CD4-positive, CD25-positive, alpha-beta regulatory T cell (primary cell): ENCODE measurements at regions not wholly inside any gene's neighbourhood (a gene's known extent, or its start where the extent isn't known, plus 50 kb on each side); places are given as distances from the start of the nearest gene placed in this dataset.
"Not testable (repeated sequence)": the region's sequence is repeated elsewhere in the genome, so short reads cannot be mapped to it uniquely, and the experiment has no call there.

Source experiments
- ATAC-seq, 2 donors: fragments of 150-1000 bp; cut with Tn5 transposase; one replicate each; pipeline ENCODE4 v1.10.0; 2021; ENCODE audit warnings: low read depth in 2 of 2, moderate number of reproducible peaks in 2 of 2, moderate library complexity in 1 of 2
- DNase-seq, 3 donors: peaks; one replicate each; pipeline versions ENCODE4 v3.0.0 to v3.0.0-alpha.2; 2012 to 2022; ENCODE audit warnings: mixed read lengths in 1 of 3
- H3K27ac ChIP-seq: one replicate; pipeline ENCODE4 v1.7.0; 2013; ENCODE audit warnings: mild to moderate bottlenecking, low read length; ENCODE audit not compliant: insufficient read depth, poor library complexity, severe bottlenecking
- H3K27me3 ChIP-seq: one replicate; pipeline ENCODE4 v1.7.0; 2013; ENCODE audit warnings: low read length; ENCODE audit not compliant: control insufficient read depth, insufficient read depth
- H3K36me3 ChIP-seq: one replicate; pipeline ENCODE4 v1.7.0; 2013; ENCODE audit warnings: mild to moderate bottlenecking, low read length, moderate library complexity; ENCODE audit not compliant: control insufficient read depth, insufficient read depth
- H3K4me1 ChIP-seq: 2 replicates; pipeline ENCODE4 v1.7.0; 2013; ENCODE audit warnings: mild to moderate bottlenecking, low read length; ENCODE audit not compliant: insufficient read depth, control insufficient read depth, poor library complexity, severe bottlenecking
- H3K4me3 ChIP-seq: one replicate; pipeline ENCODE4 v1.7.0; 2013; ENCODE audit warnings: low read depth, mild to moderate bottlenecking, low read length, moderate library complexity
- H3K9me3 ChIP-seq, 2 experiments: 1 replicate in 1 of 2; 2 replicates in 1 of 2; pipeline ENCODE4 v1.7.0; 2013; ENCODE audit warnings: low read length in 2 of 2, mild to moderate bottlenecking in 1 of 2, moderate library complexity in 1 of 2; ENCODE audit not compliant: control insufficient read depth in 2 of 2
- H3K27ac Mint-ChIP-seq, 3 donors: one replicate each; pipeline ENCODE4 v1.8.0; 2020 to 2022; ENCODE audit warnings: mild to moderate bottlenecking in 3 of 3, mixed read lengths in 3 of 3, moderate library complexity in 2 of 3
- H3K27me3 Mint-ChIP-seq: one replicate; pipeline ENCODE4 v1.8.0; 2022; ENCODE audit warnings: mild to moderate bottlenecking, mixed read lengths
- H3K36me3 Mint-ChIP-seq: one replicate; pipeline ENCODE4 v1.8.0; 2020; ENCODE audit warnings: mixed read lengths
- H3K4me1 Mint-ChIP-seq, 4 donors: one replicate each; pipeline ENCODE4 v1.8.0; 2020 to 2022; ENCODE audit warnings: mixed read lengths in 4 of 4, mild to moderate bottlenecking in 1 of 4
- H3K4me3 Mint-ChIP-seq, 4 donors: one replicate each; pipeline ENCODE4 v1.8.0; 2020 to 2022; ENCODE audit warnings: mild to moderate bottlenecking in 4 of 4, mixed read lengths in 4 of 4, moderate library complexity in 3 of 4
- H3K9me3 Mint-ChIP-seq, 7 donors: one replicate each; pipeline ENCODE4 v1.8.0; 2020 to 2022; ENCODE audit warnings: mixed read lengths in 7 of 7, mild to moderate bottlenecking in 3 of 7, moderate library complexity in 2 of 7

DNA sequence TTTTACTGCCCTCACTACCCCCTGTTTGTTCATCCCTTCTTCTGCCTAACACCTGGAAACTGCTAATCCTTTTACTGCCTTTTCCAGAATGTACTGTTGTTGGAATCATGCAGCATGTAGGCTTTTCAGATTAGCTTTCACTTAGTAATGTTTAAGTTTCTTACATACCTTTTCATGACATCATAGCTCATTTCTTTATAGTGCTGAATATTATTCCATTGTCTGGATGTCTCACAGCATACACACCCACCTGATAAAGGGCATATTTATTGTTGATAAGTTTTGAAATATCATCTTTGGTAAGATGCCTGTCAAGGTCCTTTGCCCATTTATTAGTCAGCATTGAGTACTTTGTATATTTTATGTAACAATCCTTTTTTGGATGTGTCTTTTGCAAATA, 588.2 kb upstream of the NRSN1 start:
- Histone ChIP-seq H3K27me3 (no peaks in the 10 kb centered on the region), H3K4me3 (no peak overlapping the region), H3K4me1 (no peaks in the 10 kb centered on the region), H3K9me3 (no peaks in the 10 kb centered on the region), H3K27ac (no peak overlapping the region), H3K36me3 (no peaks in the 10 kb centered on the region)
- Mint-ChIP-seq H3K4me1 (no peaks in the 10 kb centered on the region), H3K9me3 (peaks cover 0 to 6% (median 4%) of the 10 kb centered on the region in 7 donors), H3K36me3 (no peaks in the 10 kb centered on the region), H3K4me3 (no peak overlapping the region), H3K27ac (no peak overlapping the region), H3K27me3 (no peaks in the 10 kb centered on the region)
- no peak for DNase-seq
- no peak for ATAC-seq

DNA sequence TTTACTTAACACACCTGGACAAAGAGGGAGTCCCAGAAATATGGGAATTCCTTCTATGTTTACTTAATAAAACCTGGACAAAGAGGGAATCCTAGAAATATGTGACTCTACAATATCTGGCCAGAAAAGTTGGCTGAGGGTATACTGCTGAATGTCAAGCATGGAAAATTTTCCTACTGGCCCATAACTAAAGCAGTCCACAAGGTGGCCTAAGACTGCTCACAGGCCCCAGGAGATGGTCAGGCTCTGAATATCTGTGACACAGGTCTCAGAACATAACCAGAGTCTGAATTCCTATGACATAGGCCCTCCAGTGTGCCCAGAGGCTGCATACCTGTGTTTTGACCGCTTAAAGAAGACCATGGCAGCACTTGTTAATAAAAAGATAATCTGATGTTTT, 578.2 kb upstream of the NRSN1 start:
- Histone ChIP-seq H3K36me3 (no peaks in the 10 kb centered on the region), H3K9me3 (no peaks in the 10 kb centered on the region), H3K27me3 (no peaks in the 10 kb centered on the region), H3K4me3 (no peak overlapping the region), H3K4me1 (no peaks in the 10 kb centered on the region), H3K27ac (no peak overlapping the region)
- Mint-ChIP-seq H3K4me3 (no peak overlapping the region), H3K27ac (no peak overlapping the region), H3K36me3 (no peaks in the 10 kb centered on the region), H3K4me1 (no peaks in the 10 kb centered on the region), H3K27me3 (no peaks in the 10 kb centered on the region), H3K9me3 (peaks cover 0 to 23% (median 6%) of the 10 kb centered on the region in 7 donors)
- DNase-seq (no peak), ATAC-seq (no peak)

DNA sequence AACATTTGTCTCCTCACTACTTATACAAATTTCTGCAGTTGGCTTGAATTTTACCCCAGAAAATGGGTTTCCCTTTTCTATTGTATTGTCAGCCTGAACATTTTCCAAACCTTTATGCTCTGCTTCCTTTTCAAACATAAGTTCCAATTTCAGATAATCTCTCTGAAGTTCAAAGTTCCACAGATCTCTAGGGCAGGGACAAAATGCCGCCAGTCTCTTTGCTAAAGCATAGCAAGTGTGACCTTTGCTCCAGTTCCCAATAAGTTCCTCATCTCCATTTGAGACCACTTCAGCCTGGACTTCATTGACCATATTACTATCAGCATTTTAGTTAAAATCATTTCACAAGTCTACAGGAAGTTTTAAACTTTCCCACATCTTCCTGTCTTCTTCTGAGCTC, 571.1 kb upstream of the NRSN1 start:
- not testable (repeated sequence) for H3K4me1 ChIP-seq, H3K27me3 ChIP-seq, H3K4me3 ChIP-seq, H3K27ac Mint-ChIP-seq, H3K36me3 ChIP-seq, H3K36me3 Mint-ChIP-seq, H3K9me3 ChIP-seq, H3K4me3 Mint-ChIP-seq, H3K27ac ChIP-seq, H3K4me1 Mint-ChIP-seq, ATAC-seq, DNase-seq, H3K27me3 Mint-ChIP-seq
- H3K9me3 Mint-ChIP-seq, result peaks cover 0 to 11% (median 3%) of the 10 kb centered on the region in 7 donors

DNA sequence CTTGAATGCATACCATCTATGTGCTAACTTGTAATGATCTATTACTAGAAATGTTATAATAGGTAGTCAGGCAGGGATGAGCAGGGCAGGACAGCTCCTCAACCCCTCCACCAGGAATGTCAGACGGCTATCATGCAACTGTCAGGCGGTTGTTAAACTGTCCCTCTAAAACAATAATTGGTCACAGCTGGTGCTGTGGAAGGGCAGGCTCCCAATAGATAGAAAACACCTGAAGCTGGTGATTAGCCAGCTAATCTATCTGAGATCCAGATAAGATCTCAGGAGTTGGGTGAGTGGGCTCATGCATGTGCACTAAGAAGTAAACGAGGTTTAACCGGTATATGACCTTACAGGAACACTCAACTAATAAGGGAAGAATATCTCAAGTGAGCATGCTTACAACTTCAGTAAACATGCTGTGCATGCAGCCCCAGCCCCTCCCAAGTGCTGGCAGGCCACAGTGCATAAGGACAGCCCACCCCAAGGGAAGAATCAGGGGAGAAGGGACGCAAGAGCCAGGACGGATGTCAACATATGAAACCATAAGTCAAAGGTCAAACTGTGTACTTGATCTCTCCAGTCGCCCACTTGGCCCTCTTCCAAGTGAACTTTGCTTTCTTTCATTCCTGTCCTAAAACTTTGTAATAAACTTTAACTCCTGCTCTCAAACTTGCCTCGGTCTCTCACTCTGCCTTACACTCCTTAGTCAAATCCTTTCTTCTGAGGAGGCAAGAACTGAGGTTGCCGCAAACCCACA, 566.2 kb upstream of the NRSN1 start:
- Mint-ChIP-seq H3K27me3 (no peaks in the 10 kb centered on the region), H3K36me3 (no peaks in the 10 kb centered on the region), H3K27ac (no peak overlapping the region), H3K9me3 (peaks cover 0 to 12% (median 4%) of the 10 kb centered on the region in 7 donors), H3K4me3 (no peak overlapping the region), H3K4me1 (no peaks in the 10 kb centered on the region)
- Histone ChIP-seq H3K9me3 (peaks cover 0 to 3% of the 10 kb centered on the region in 2 experiments), H3K27ac (no peak overlapping the region), H3K27me3 (no peaks in the 10 kb centered on the region), H3K4me1 (no peaks in the 10 kb centered on the region), H3K4me3 (no peak overlapping the region), H3K36me3 (no peaks in the 10 kb centered on the region)
- DNase-seq (no peak), ATAC-seq (no peak)

DNA sequence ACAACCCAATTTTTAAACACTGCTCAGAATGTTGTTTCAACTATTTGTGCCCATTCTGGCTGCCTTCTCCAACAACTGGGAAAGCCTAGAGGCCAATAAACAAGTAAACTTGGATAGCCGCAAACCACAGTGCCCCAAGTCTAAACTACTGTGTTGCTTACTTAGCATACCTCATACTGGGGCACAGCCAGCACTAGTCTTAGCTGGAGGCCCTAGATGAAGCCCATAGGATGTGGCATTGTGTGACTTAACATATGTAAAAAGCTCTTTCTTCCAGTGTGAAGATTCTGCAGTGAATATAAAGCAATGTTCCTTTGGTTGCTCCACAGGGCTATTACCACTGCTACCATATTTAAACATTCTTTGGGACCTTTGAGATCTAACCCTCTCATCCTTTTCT, 564.3 kb upstream of the NRSN1 start:
- Mint-ChIP-seq H3K4me1 (no peaks in the 10 kb centered on the region), H3K27ac (no peak overlapping the region), H3K36me3 (no peaks in the 10 kb centered on the region), H3K4me3 (no peak overlapping the region), H3K27me3 (no peaks in the 10 kb centered on the region), H3K9me3 (peaks cover 0 to 12% (median 5%) of the 10 kb centered on the region in 7 donors)
- no peaks in the 10 kb centered on the region for H3K4me1 ChIP-seq
- DNase-seq, result no peak
- no peak for ATAC-seq
- no peaks in the 10 kb centered on the region for H3K36me3 ChIP-seq
- no peak overlapping the region for H3K27ac ChIP-seq
- no peak overlapping the region for H3K4me3 ChIP-seq
- H3K27me3 ChIP-seq, result no peaks in the 10 kb centered on the region
- peaks cover 0 to 3% of the 10 kb centered on the region in 2 experiments for H3K9me3 ChIP-seq

DNA sequence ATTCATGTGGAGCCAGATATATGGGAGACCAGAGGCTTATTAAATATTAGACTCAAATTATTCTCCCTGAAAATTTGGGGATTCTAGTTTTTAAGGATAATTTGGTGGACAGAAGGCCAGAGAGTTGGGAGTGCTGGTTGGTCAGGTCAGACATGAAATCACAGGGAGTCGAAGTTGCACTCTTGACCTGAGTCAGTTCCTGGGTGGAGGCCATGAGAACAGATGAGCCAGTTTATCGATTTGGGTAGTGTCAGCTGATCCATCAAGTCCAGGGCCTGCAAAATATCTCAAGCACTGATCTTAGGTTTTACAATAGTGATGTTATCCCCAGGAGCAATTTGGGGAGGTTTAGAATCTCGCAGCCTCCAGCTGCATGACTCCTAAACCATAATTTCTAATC, 563.5 kb upstream of the NRSN1 start:
- peaks cover under 1 to 3% of the 10 kb centered on the region in 2 experiments for H3K9me3 ChIP-seq
- H3K4me3 ChIP-seq, result no peak overlapping the region
- no peaks in the 10 kb centered on the region for H3K4me1 Mint-ChIP-seq
- peaks cover 0 to 12% (median 5%) of the 10 kb centered on the region in 7 donors for H3K9me3 Mint-ChIP-seq
- ATAC-seq, result no peak
- DNase-seq, result no peak
- H3K36me3 Mint-ChIP-seq, result no peaks in the 10 kb centered on the region
- H3K4me3 Mint-ChIP-seq, result no peak overlapping the region
- H3K27me3 Mint-ChIP-seq, result no peaks in the 10 kb centered on the region
- H3K36me3 ChIP-seq, result no peaks in the 10 kb centered on the region
- H3K27ac Mint-ChIP-seq, result no peak overlapping the region
- no peaks in the 10 kb centered on the region for H3K27me3 ChIP-seq
- no peak overlapping the region for H3K27ac ChIP-seq
- H3K4me1 ChIP-seq, result no peaks in the 10 kb centered on the region

DNA sequence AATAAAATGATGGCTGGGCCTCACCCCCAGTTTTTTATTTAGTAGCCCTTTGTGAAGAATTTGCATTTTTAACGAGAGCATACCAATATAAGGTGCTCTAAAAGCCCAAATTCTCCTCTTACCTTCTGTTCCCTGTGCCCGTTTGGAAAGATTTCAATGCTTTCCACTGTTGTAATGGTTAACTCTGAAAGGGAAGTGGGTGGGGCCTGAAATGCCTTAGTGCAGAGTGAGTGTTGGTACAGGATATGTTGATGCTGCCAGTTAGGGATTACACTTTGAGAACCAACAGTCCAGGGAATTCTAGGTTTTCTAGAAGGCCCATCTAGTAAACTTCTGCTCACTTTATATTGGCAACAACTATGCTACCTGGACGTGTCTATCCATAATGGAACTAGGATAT, 562.7 kb upstream of the NRSN1 start:
- Histone ChIP-seq H3K4me3 (no peak overlapping the region), H3K27me3 (no peaks in the 10 kb centered on the region), H3K4me1 (no peaks in the 10 kb centered on the region), H3K9me3 (peaks cover 3 to 5% of the 10 kb centered on the region in 2 experiments), H3K36me3 (no peaks in the 10 kb centered on the region), H3K27ac (no peak overlapping the region)
- Mint-ChIP-seq H3K36me3 (no peaks in the 10 kb centered on the region), H3K27me3 (no peaks in the 10 kb centered on the region), H3K27ac (no peak overlapping the region), H3K4me3 (no peak overlapping the region), H3K4me1 (no peaks in the 10 kb centered on the region), H3K9me3 (peaks cover 0 to 12% (median 5%) of the 10 kb centered on the region in 7 donors)
- ATAC-seq (no peak), DNase-seq (no peak)

DNA sequence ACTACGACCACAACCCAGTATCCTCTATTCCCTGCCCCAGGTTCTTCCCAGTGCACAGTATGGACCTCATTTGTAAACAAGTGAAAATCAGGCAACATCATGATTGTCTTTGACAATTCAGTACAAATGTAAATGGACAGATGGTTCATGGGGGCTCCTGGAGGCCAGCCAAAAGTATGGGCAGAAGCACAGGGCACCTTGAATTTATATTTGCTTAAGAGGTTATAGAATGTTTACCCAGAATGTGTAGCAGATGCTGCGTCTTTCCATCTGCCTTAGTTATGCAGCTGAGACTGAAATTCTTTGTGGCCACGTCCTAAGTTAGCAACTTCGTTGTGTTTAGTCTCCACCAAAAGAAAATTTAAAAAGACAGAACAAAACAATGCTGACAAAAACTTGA, 559.6 kb upstream of the NRSN1 start:
- H3K36me3 ChIP-seq, result no peaks in the 10 kb centered on the region
- H3K4me1 Mint-ChIP-seq, result no peaks in the 10 kb centered on the region
- H3K4me1 ChIP-seq, result no peaks in the 10 kb centered on the region
- no peak overlapping the region for H3K4me3 Mint-ChIP-seq
- H3K9me3 ChIP-seq, result peaks cover 0 to 5% of the 10 kb centered on the region in 2 experiments
- ATAC-seq, result no peak
- H3K27ac ChIP-seq, result no peak overlapping the region
- H3K27me3 Mint-ChIP-seq, result no peaks in the 10 kb centered on the region
- H3K27me3 ChIP-seq, result no peaks in the 10 kb centered on the region
- DNase-seq, result no peak
- peaks cover 1 to 17% (median 5%) of the 10 kb centered on the region in 7 donors for H3K9me3 Mint-ChIP-seq
- no peak overlapping the region for H3K27ac Mint-ChIP-seq
- H3K4me3 ChIP-seq, result no peak overlapping the region
- no peaks in the 10 kb centered on the region for H3K36me3 Mint-ChIP-seq
